ENCODE measurements at regions not wholly inside any gene's neighbourhood (a gene's known extent, or its start where the extent isn't known, plus 50 kb on each side); places are given as distances from the start of the nearest gene placed in this dataset.
"Not testable (repeated sequence)": the region's sequence is repeated elsewhere in the genome, so short reads cannot be mapped to it uniquely, and the experiment has no call there.

DNA sequence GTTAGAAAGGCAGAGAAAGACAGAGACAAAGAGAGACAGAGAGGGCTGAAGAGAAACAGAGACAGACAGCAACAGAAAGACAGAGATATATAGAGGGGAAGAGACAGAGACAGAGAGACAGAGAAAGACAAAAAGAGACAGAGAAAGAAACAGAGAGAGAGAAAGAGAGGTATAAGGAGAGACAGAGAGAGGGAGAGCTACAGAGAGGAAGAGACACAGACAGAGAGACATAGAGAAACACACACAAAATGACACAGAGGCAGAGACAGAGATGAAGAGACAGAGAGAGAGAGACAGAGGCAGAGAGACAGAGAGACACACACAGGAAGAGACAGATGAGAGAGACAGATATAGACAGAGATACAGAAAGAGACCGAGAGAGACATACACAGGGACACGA is 168.6 kb downstream of the TMEM121 start:
- Histone ChIP-seq H3K4me1 (ENCODE audit: control insufficient read depth in 5 of 5, insufficient read depth in 5 of 5, low read length in 5 of 5) (no peaks in the 10 kb centered on the region), H3K36me3 (ENCODE audit: control insufficient read depth in 5 of 5, insufficient read depth in 5 of 5, low read length in 5 of 5) (no peaks in the 10 kb centered on the region), H3K9ac (ENCODE audit: low read length in 5 of 5) (no peak overlapping the region), H3K27me3 (ENCODE audit: control insufficient read depth in 5 of 5, insufficient read depth in 4 of 5, low read length in 5 of 5) (no peaks in the 10 kb centered on the region), H3K27ac (ENCODE audit: low read depth, low read length) (no peak overlapping the region), H3K9me3 (ENCODE audit: control insufficient read depth in 5 of 5, low read length in 5 of 5) (no peaks in the 10 kb centered on the region), H3K4me3 (ENCODE audit: low read depth in 1 of 5, low read length in 5 of 5) (no peak overlapping the region)

GRCh38 chr14:105696388-105696787 is 170.0 kb downstream of the TMEM121 start:
- not testable (repeated sequence) for H3K36me3 ChIP-seq (ENCODE audit: control insufficient read depth in 5 of 5, insufficient read depth in 5 of 5, low read length in 5 of 5); H3K27ac ChIP-seq (ENCODE audit: low read depth, low read length); H3K4me3 ChIP-seq (ENCODE audit: low read depth in 1 of 5, low read length in 5 of 5); H3K9ac ChIP-seq (ENCODE audit: low read length in 5 of 5); H3K27me3 ChIP-seq (ENCODE audit: control insufficient read depth in 5 of 5, insufficient read depth in 4 of 5, low read length in 5 of 5); H3K4me1 ChIP-seq (ENCODE audit: control insufficient read depth in 5 of 5, insufficient read depth in 5 of 5, low read length in 5 of 5); H3K9me3 ChIP-seq (ENCODE audit: control insufficient read depth in 5 of 5, low read length in 5 of 5)

DNA sequence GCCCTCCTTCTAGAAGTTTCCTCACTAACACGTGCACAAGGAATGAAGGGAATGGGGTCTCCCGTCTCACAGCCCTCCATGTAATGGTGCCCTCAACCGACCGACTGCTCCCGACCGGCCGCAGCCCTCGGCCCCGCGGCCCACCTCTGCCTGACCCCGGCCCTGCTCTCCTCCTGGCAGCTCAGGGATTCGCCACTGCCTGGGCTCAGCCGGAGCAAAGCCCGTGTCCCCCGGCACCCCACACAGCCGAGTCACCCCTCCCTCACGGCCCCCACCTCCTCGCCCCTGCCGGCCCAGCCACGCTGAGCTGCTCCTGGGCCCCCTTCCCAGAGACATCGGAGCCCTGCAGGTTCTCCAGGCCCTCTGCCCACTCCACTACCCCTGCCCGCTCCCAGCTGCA is 171.0 kb downstream of the TMEM121 start:
- H3K9ac ChIP-seq (ENCODE audit: low read length in 5 of 5); H3K36me3 ChIP-seq (ENCODE audit: control insufficient read depth in 5 of 5, insufficient read depth in 5 of 5, low read length in 5 of 5); H3K27me3 ChIP-seq (ENCODE audit: control insufficient read depth in 5 of 5, insufficient read depth in 4 of 5, low read length in 5 of 5); H3K27ac ChIP-seq (ENCODE audit: low read depth, low read length); H3K4me3 ChIP-seq (ENCODE audit: low read depth in 1 of 5, low read length in 5 of 5); H3K9me3 ChIP-seq (ENCODE audit: control insufficient read depth in 5 of 5, low read length in 5 of 5); H3K4me1 ChIP-seq (ENCODE audit: control insufficient read depth in 5 of 5, insufficient read depth in 5 of 5, low read length in 5 of 5): not testable (repeated sequence)

GRCh38 chr14:105697955-105698354 is 171.6 kb downstream of the TMEM121 start:
- H3K4me3 ChIP-seq (ENCODE audit: low read depth in 1 of 5, low read length in 5 of 5); H3K36me3 ChIP-seq (ENCODE audit: control insufficient read depth in 5 of 5, insufficient read depth in 5 of 5, low read length in 5 of 5); H3K9me3 ChIP-seq (ENCODE audit: control insufficient read depth in 5 of 5, low read length in 5 of 5); H3K4me1 ChIP-seq (ENCODE audit: control insufficient read depth in 5 of 5, insufficient read depth in 5 of 5, low read length in 5 of 5); H3K9ac ChIP-seq (ENCODE audit: low read length in 5 of 5); H3K27me3 ChIP-seq (ENCODE audit: control insufficient read depth in 5 of 5, insufficient read depth in 4 of 5, low read length in 5 of 5); H3K27ac ChIP-seq (ENCODE audit: low read depth, low read length): not testable (repeated sequence)

GRCh38 chr14:105698940-105699556 is 172.7 kb downstream of the TMEM121 start:
- H3K27me3 ChIP-seq (ENCODE audit: control insufficient read depth in 5 of 5, insufficient read depth in 4 of 5, low read length in 5 of 5); H3K9ac ChIP-seq (ENCODE audit: low read length in 5 of 5); H3K9me3 ChIP-seq (ENCODE audit: control insufficient read depth in 5 of 5, low read length in 5 of 5); H3K36me3 ChIP-seq (ENCODE audit: control insufficient read depth in 5 of 5, insufficient read depth in 5 of 5, low read length in 5 of 5); H3K27ac ChIP-seq (ENCODE audit: low read depth, low read length); H3K4me1 ChIP-seq (ENCODE audit: control insufficient read depth in 5 of 5, insufficient read depth in 5 of 5, low read length in 5 of 5); H3K4me3 ChIP-seq (ENCODE audit: low read depth in 1 of 5, low read length in 5 of 5): not testable (repeated sequence)

GRCh38 chr14:105699706-105700105 is 173.3 kb downstream of the TMEM121 start:
- H3K4me3 ChIP-seq (ENCODE audit: low read depth in 1 of 5, low read length in 5 of 5); H3K27me3 ChIP-seq (ENCODE audit: control insufficient read depth in 5 of 5, insufficient read depth in 4 of 5, low read length in 5 of 5); H3K36me3 ChIP-seq (ENCODE audit: control insufficient read depth in 5 of 5, insufficient read depth in 5 of 5, low read length in 5 of 5); H3K27ac ChIP-seq (ENCODE audit: low read depth, low read length); H3K9ac ChIP-seq (ENCODE audit: low read length in 5 of 5); H3K4me1 ChIP-seq (ENCODE audit: control insufficient read depth in 5 of 5, insufficient read depth in 5 of 5, low read length in 5 of 5); H3K9me3 ChIP-seq (ENCODE audit: control insufficient read depth in 5 of 5, low read length in 5 of 5): not testable (repeated sequence)

GRCh38 chr14:105700146-105700545 is 173.8 kb downstream of the TMEM121 start:
- not testable (repeated sequence) for H3K36me3 ChIP-seq (ENCODE audit: control insufficient read depth in 5 of 5, insufficient read depth in 5 of 5, low read length in 5 of 5); H3K4me1 ChIP-seq (ENCODE audit: control insufficient read depth in 5 of 5, insufficient read depth in 5 of 5, low read length in 5 of 5); H3K9me3 ChIP-seq (ENCODE audit: control insufficient read depth in 5 of 5, low read length in 5 of 5); H3K4me3 ChIP-seq (ENCODE audit: low read depth in 1 of 5, low read length in 5 of 5); H3K27me3 ChIP-seq (ENCODE audit: control insufficient read depth in 5 of 5, insufficient read depth in 4 of 5, low read length in 5 of 5); H3K9ac ChIP-seq (ENCODE audit: low read length in 5 of 5); H3K27ac ChIP-seq (ENCODE audit: low read depth, low read length)

GRCh38 chr14:105700622-105701288 is 174.4 kb downstream of the TMEM121 start:
- Histone ChIP-seq H3K9ac (ENCODE audit: low read length in 5 of 5) (no peak overlapping the region), H3K36me3 (ENCODE audit: control insufficient read depth in 5 of 5, insufficient read depth in 5 of 5, low read length in 5 of 5) (no peaks in the 10 kb centered on the region), H3K4me3 (ENCODE audit: low read depth in 1 of 5, low read length in 5 of 5) (no peak overlapping the region), H3K27ac (ENCODE audit: low read depth, low read length) (no peak overlapping the region), H3K4me1 (ENCODE audit: control insufficient read depth in 5 of 5, insufficient read depth in 5 of 5, low read length in 5 of 5) (no peaks in the 10 kb centered on the region), H3K27me3 (ENCODE audit: control insufficient read depth in 5 of 5, insufficient read depth in 4 of 5, low read length in 5 of 5) (no peaks in the 10 kb centered on the region), H3K9me3 (ENCODE audit: control insufficient read depth in 5 of 5, low read length in 5 of 5) (no peaks in the 10 kb centered on the region)

GRCh38 chr14:105701456-105702274 is 175.3 kb downstream of the TMEM121 start:
- Histone ChIP-seq H3K9ac (ENCODE audit: low read length in 5 of 5) (no peak overlapping the region), H3K9me3 (ENCODE audit: control insufficient read depth in 5 of 5, low read length in 5 of 5) (no peaks in the 10 kb centered on the region), H3K36me3 (ENCODE audit: control insufficient read depth in 5 of 5, insufficient read depth in 5 of 5, low read length in 5 of 5) (no peaks in the 10 kb centered on the region), H3K27ac (ENCODE audit: low read depth, low read length) (no peak overlapping the region), H3K4me1 (ENCODE audit: control insufficient read depth in 5 of 5, insufficient read depth in 5 of 5, low read length in 5 of 5) (no peaks in the 10 kb centered on the region), H3K27me3 (ENCODE audit: control insufficient read depth in 5 of 5, insufficient read depth in 4 of 5, low read length in 5 of 5) (no peaks in the 10 kb centered on the region), H3K4me3 (ENCODE audit: low read depth in 1 of 5, low read length in 5 of 5) (no peak overlapping the region)

- Histone ChIP-seq H3K9me3 (ENCODE audit: control insufficient read depth in 5 of 5, low read length in 5 of 5) (no peaks in the 10 kb centered on the region), H3K27ac (ENCODE audit: low read depth, low read length) (no peak overlapping the region), H3K27me3 (ENCODE audit: control insufficient read depth in 5 of 5, insufficient read depth in 4 of 5, low read length in 5 of 5) (peaks cover 0 to 2% (median 0%) of the 10 kb centered on the region in 5 donors), H3K9ac (ENCODE audit: low read length in 5 of 5) (no peak overlapping the region), H3K4me3 (ENCODE audit: low read depth in 1 of 5, low read length in 5 of 5) (no peak overlapping the region), H3K4me1 (ENCODE audit: control insufficient read depth in 5 of 5, insufficient read depth in 5 of 5, low read length in 5 of 5) (no peaks in the 10 kb centered on the region), H3K36me3 (ENCODE audit: control insufficient read depth in 5 of 5, insufficient read depth in 5 of 5, low read length in 5 of 5) (no peaks in the 10 kb centered on the region)
These were observed 176.0 kb downstream of the TMEM121 start for GRCh38 chr14:105702275-105702817.
